Ovary (tissue), 7 donors: ENCODE measurements at regions not wholly inside any gene's neighbourhood (a gene's known extent, or its start where the extent isn't known, plus 50 kb on each side); places are given as distances from the start of the nearest gene placed in this dataset.

Experiments used
- DNase-seq, 5 donors: peaks; one replicate each; pipeline ENCODE4 v3.0.0-alpha.2; 2019 to 2020
- H3K27ac ChIP-seq, 2 donors: fragments of 200-600 bp; one replicate each; pipeline versions ENCODE4 v1.5.1 to v1.8.0; 2019 to 2022
- H3K27me3 ChIP-seq: fragments of 200-600 bp; one replicate; pipeline ENCODE4 v1.8.0; 2022
- H3K36me3 ChIP-seq: fragments of 200-600 bp; sonication (generic); one replicate; pipeline ENCODE4 v1.5.1; 2019
- H3K4me1 ChIP-seq: one replicate; pipeline ENCODE4 v1.8.1; 2013; ENCODE audit warnings: mild to moderate bottlenecking, moderate library complexity; ENCODE audit not compliant: insufficient read depth
- H3K4me3 ChIP-seq: fragments of 200-600 bp; sonication (generic); one replicate; pipeline ENCODE4 v1.5.1; 2017
- H3K9me3 ChIP-seq, 2 donors: fragments of 200-600 bp in 1 of 2; sonication (generic) in 1 of 2; one replicate each; pipeline versions ENCODE4 v1.5.1 to v1.8.1; 2013 to 2019; ENCODE audit warnings: mild to moderate bottlenecking in 1 of 2, moderate library complexity in 1 of 2
- EP300 ChIP-seq: sonication (generic); formaldehyde crosslinking; IDR thresholded peaks from one replicate; pipeline ENCODE4 v1.6.1; 2017; ENCODE audit warnings: antibody characterized with exemption
- POLR2A ChIP-seq: fragments of 450-650 bp; IDR thresholded peaks from one replicate; pipeline ENCODE4 v1.6.1; 2017; ENCODE audit warnings: antibody characterized with exemption, mild to moderate bottlenecking, moderate library complexity
- WGBS, 3 donors: extraction: QIAGEN DNeasy Blood & Tissue Kit in 1 of 3; methylation state at CpG; one replicate each; pipeline versions ENCODE4 v1.1.5 to v1.1.7; 2013 to 2017; 5-methylcytosine and 5-hydroxymethylcytosine counted together
- intact Hi-C, 4 donors: fragments of 100-400 bp; cut with DNase I; formaldehyde crosslinking; loops; one replicate each; pipeline versions ENCODE4 v1.11.0 to v1.15.1; 2022 to 2023
- TF ChIP-seq, protein P1 (sequence below), 3 donors: fragments of 450-650 bp in 2 of 3; fragments of 200-600 bp in 1 of 3; IDR thresholded peaks; one replicate each; pipeline versions ENCODE4 v1.5.1 to v1.8.0; 2016 to 2022; ENCODE audit warnings: antibody characterized with exemption in 3 of 3, mild to moderate bottlenecking in 1 of 3
- donor health status: DM: no; HTN: no; CAD: no; lungs with moderate emphysema.
- donor health status: DM: no; HTN: no; CAD: no.
- donor health status: Bipolar disorder and iron deficiency.
- donor health status: DM: no; HTN: no; CAD: no.
- donor health status: DM: yes; HTN: yes; CAD: no.

DNA sequence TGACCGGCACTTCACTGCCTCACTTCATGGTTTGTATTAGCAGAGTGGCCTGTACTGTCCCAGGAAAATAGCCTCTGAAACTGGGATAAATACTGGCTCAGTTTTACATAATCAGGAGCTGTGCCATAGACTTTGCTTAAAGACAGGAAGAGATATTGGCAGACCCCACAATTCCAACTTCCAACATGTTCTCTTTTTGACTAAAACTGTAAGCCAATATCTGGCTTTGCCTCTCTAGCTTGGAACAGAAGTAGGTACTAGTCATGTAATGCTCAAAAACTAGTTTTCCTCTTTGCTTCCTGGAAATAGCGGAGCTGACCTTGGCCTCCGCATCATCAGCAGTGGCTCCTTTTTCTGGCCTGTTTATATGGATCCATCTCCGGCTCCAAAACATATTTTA, 276.9 kb downstream of the CDH9 start:
- H3K36me3 ChIP-seq, result no peaks in the 10 kb centered on the region
- intact Hi-C loops, result no loop called here
- H3K9me3 ChIP-seq, result no peaks in the 10 kb centered on the region
- H3K4me3 ChIP-seq, result no peak overlapping the region
- 78 to 90% (median 79%) methylated on average over 4 of the region's 4 CpGs for WGBS, 3 donors
- DNase-seq, result no peak
- H3K4me1 ChIP-seq, result no peaks in the 10 kb centered on the region
- no peaks in the 10 kb centered on the region for H3K27me3 ChIP-seq
- no peak for TF ChIP-seq POLR2A
- TF ChIP-seq EP300, result no peak
- TF ChIP-seq, protein P1, sequence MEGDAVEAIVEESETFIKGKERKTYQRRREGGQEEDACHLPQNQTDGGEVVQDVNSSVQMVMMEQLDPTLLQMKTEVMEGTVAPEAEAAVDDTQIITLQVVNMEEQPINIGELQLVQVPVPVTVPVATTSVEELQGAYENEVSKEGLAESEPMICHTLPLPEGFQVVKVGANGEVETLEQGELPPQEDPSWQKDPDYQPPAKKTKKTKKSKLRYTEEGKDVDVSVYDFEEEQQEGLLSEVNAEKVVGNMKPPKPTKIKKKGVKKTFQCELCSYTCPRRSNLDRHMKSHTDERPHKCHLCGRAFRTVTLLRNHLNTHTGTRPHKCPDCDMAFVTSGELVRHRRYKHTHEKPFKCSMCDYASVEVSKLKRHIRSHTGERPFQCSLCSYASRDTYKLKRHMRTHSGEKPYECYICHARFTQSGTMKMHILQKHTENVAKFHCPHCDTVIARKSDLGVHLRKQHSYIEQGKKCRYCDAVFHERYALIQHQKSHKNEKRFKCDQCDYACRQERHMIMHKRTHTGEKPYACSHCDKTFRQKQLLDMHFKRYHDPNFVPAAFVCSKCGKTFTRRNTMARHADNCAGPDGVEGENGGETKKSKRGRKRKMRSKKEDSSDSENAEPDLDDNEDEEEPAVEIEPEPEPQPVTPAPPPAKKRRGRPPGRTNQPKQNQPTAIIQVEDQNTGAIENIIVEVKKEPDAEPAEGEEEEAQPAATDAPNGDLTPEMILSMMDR (IDR thresholded peaks at IDR 0.05), result no peak
- H3K27ac ChIP-seq, result no peak overlapping the region

DNA sequence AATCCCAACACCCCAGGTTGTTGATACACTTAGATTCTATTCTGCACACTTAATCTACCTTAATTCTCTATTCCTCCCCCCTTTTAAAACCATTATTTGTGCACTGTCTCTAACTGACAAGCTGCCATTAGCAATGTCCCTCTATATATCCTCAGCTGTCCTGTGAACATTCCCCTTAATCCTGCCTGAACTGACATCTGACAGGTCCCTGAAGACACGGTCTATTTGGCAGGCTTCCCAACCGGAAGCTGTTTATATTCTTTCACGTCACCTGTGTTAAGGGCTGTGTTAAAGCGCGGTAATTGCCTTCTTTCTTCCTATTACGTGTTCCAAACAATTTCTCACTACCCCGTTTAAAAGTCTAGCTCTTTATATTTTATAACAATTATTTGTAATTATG, 277.3 kb downstream of the CDH9 start:
- intact Hi-C loops, result no loop called here
- Histone ChIP-seq H3K27me3 (no peaks in the 10 kb centered on the region), H3K9me3 (no peaks in the 10 kb centered on the region), H3K4me1 (no peaks in the 10 kb centered on the region), H3K4me3 (no peak overlapping the region), H3K36me3 (no peaks in the 10 kb centered on the region), H3K27ac (no peak overlapping the region)
- DNase-seq, result no peak
- WGBS, 3 donors, result 64 to 77% (median 68%) methylated on average over 7 of the region's 7 CpGs
- TF ChIP-seq EP300, result no peak
- TF ChIP-seq, protein P1 (IDR thresholded peaks at IDR 0.05), result no peak
- TF ChIP-seq POLR2A, result no peak

DNA sequence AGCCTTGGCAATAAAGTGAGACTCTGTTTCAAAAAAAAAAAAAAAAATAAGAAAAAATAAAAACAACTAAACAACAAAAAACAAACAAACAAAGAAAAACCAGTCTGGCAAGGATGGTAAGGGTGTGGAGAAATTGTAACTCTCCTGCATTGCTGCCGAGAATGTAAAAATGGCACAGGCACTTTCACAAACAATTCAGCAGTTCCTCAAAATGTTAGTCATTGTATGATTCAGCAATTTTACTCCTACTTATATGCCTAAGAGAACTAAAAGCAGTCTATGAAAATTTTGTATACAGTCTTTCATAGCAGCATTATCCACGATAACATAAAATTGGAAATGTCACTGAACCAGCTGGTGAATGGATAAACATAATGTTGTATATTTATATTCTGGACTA, 280.4 kb downstream of the CDH9 start:
- no peak overlapping the region for H3K27ac ChIP-seq
- intact Hi-C loops, result no loop called here
- TF ChIP-seq EP300 (no peak), POLR2A (no peak)
- TF ChIP-seq, protein P1 (IDR thresholded peaks at IDR 0.05), result no peak
- H3K9me3 ChIP-seq, result no peaks in the 10 kb centered on the region
- H3K27me3 ChIP-seq, result no peaks in the 10 kb centered on the region
- no peaks in the 10 kb centered on the region for H3K36me3 ChIP-seq
- H3K4me3 ChIP-seq, result no peak overlapping the region
- DNase-seq, result no peak
- 68 to 88% (median 82%) methylated on average over 2 of the region's 2 CpGs for WGBS, 3 donors
- H3K4me1 ChIP-seq, result no peaks in the 10 kb centered on the region

DNA sequence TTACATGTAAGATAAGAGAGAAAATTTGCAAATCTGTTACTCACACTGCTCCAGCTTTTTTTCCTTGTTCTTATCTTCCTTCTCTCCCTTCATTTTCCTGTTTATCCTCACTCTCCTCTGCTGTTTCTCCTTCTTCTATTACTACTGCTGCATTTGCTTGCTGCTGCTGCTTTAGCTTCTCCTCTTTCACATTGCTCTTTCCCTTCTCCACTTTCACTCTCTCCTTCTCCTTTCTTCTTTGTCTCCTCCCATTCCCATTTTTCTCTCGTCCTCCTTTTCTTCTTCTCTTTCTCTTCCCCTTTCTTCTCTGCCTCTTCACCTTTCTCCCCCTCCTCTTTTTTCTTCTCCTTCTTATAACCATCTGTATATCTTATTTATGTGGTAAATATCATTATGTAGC, 288.6 kb downstream of the CDH9 start:
- Histone ChIP-seq H3K27ac (no peak overlapping the region), H3K4me1 (no peaks in the 10 kb centered on the region), H3K27me3 (no peaks in the 10 kb centered on the region), H3K9me3 (no peaks in the 10 kb centered on the region), H3K36me3 (no peaks in the 10 kb centered on the region), H3K4me3 (no peak overlapping the region)
- intact Hi-C loops, result no loop called here
- 20 to 47% (median 32%) methylated on average over 1 of the region's 1 CpG for WGBS, 3 donors
- no peak for DNase-seq
- TF ChIP-seq POLR2A (no peak), EP300 (no peak)
- TF ChIP-seq, protein P1 (IDR thresholded peaks at IDR 0.05), result no peak

DNA sequence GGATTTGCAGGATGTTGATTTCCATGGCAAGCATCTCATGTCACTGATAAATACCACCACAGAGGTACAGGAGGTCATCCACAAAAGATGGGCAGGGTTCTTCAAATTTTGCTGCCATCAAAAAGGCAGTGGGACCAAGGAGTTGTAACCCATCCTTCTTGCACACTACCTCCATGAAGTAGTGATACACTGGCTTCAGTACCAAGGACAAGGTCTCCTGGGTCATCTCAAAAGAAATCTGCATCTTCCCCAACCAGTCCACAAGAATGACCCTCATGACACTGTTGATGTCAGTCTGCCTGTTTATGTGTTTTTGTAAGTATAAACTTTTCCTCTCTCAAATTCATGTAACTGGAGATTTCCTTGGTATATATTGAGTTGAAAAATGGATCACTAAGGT, 298.2 kb downstream of the CDH9 start:
- Histone ChIP-seq H3K27ac (no peak overlapping the region), H3K4me1 (no peaks in the 10 kb centered on the region), H3K36me3 (no peaks in the 10 kb centered on the region), H3K27me3 (no peaks in the 10 kb centered on the region), H3K9me3 (no peaks in the 10 kb centered on the region), H3K4me3 (no peak overlapping the region)
- TF ChIP-seq, protein P1 (IDR thresholded peaks at IDR 0.05), result no peak
- TF ChIP-seq POLR2A (no peak), EP300 (no peak)
- DNase-seq, result no peak
- intact Hi-C loops, result no loop called here
